Endodermal cell (in vitro differentiated cells): ENCODE measurements at regions not wholly inside any gene's neighbourhood (a gene's known extent, or its start where the extent isn't known, plus 50 kb on each side); places are given as distances from the start of the nearest gene placed in this dataset.

ENCODE experiments used
- DNase-seq: peaks from one replicate; pipeline ENCODE4 v3.0.0-alpha.2; 2017
- H3K27ac ChIP-seq: 2 replicates; pipeline ENCODE4 v1.5.1; 2013; ENCODE audit warnings: mild to moderate bottlenecking, low read depth, low read length, moderate library complexity
- H3K27me3 ChIP-seq: 2 replicates; pipeline ENCODE4 v1.6.1; 2013; ENCODE audit warnings: mild to moderate bottlenecking, low read length, moderate library complexity; ENCODE audit not compliant: insufficient read depth, control insufficient read depth, poor library complexity, severe bottlenecking
- H3K36me3 ChIP-seq: 2 replicates; pipeline ENCODE4 v1.7.0; 2013; ENCODE audit warnings: mild to moderate bottlenecking, low read length, moderate library complexity; ENCODE audit not compliant: control insufficient read depth, insufficient read depth
- H3K4me1 ChIP-seq: one replicate; pipeline ENCODE4 v1.7.0; 2013; ENCODE audit warnings: low read length; ENCODE audit not compliant: control insufficient read depth, insufficient read depth
- H3K4me3 ChIP-seq: 2 replicates; pipeline ENCODE4 v1.5.1; 2013; ENCODE audit warnings: mild to moderate bottlenecking, low read length, moderate library complexity
- H3K9ac ChIP-seq: 2 replicates; pipeline ENCODE4 v1.6.1; 2013; ENCODE audit warnings: mild to moderate bottlenecking, low read length, moderate library complexity; ENCODE audit not compliant: poor library complexity, severe bottlenecking; ENCODE audit errors: extremely low read depth
- H3K9me3 ChIP-seq: 2 replicates; pipeline ENCODE4 v1.6.1; 2013; ENCODE audit warnings: mild to moderate bottlenecking, low read length, moderate library complexity; ENCODE audit not compliant: control insufficient read depth
- H3K27ac Mint-ChIP-seq: 2 replicates; pipeline ENCODE4 v1.8.0; 2020; ENCODE audit warnings: mixed read lengths
- H3K27me3 Mint-ChIP-seq: 2 replicates; pipeline ENCODE4 v1.8.0; 2021; ENCODE audit warnings: mild to moderate bottlenecking, mixed read lengths; ENCODE audit not compliant: insufficient read depth
- H3K36me3 Mint-ChIP-seq: 2 replicates; pipeline ENCODE4 v1.8.0; 2020; ENCODE audit warnings: low read depth, mixed read lengths
- H3K4me1 Mint-ChIP-seq: 2 replicates; pipeline ENCODE4 v1.8.0; 2020; ENCODE audit warnings: mixed read lengths
- H3K4me3 Mint-ChIP-seq: 2 replicates; pipeline ENCODE4 v1.8.0; 2020; ENCODE audit warnings: mild to moderate bottlenecking, moderate library complexity, mixed read lengths
- H3K9me3 Mint-ChIP-seq: 2 replicates; pipeline ENCODE4 v1.8.0; 2020; ENCODE audit warnings: mild to moderate bottlenecking, mixed read lengths
- WGBS, 2 experiments: methylation state at CpG; one replicate each; pipeline versions ENCODE4 v1.1.5 to v1.1.7; 2013; ENCODE audit warnings: missing lambda C conversion rate in 2 of 2, mixed read lengths in 1 of 2; ENCODE audit not compliant: insufficient coverage in 1 of 2, insufficient read length in 1 of 2; 5-methylcytosine and 5-hydroxymethylcytosine counted together
- TF ChIP-seq, protein P1 (sequence below): fragments of 200-600 bp; sonication (generic); conservative IDR thresholded peaks from 2 replicates; pipeline ENCODE4 v1.5.0; 2021; ENCODE audit warnings: antibody characterized with exemption, mild to moderate bottlenecking

DNA sequence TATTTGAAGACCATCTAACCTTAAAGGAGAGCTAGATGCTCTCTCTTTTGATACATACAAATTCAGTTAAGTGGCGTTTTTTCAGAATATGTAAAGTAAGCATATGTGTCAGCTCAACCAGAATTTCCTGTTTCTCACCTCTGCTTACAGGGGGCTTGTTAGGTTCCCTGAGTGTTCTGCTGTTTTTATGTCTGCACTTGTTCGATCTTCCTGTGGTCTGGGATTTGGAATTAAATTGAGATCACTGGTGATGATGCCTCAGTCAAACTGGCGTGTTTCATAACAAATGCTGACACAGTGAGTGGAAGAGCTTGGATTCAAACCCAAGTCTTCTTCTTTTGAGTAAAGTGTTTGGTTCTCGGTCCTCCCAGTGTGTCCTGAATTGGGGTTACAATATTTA is 348.3 kb upstream of the AKR1E2 start:
- H3K27ac Mint-ChIP-seq: no peak overlapping the region
- H3K4me1 ChIP-seq: no peaks in the 10 kb centered on the region
- no peaks in the 10 kb centered on the region for H3K27me3 ChIP-seq
- H3K4me3 ChIP-seq: no peak overlapping the region
- peaks cover 22% of the 10 kb centered on the region for H3K4me1 Mint-ChIP-seq
- H3K27ac ChIP-seq: no peak overlapping the region
- no peaks in the 10 kb centered on the region for H3K36me3 ChIP-seq
- H3K9me3 Mint-ChIP-seq: no peaks in the 10 kb centered on the region
- WGBS, 2 experiments: 85 to 94% methylated on average over 2 to 3 of the region's 4 CpGs
- no peaks in the 10 kb centered on the region for H3K9me3 ChIP-seq
- DNase-seq: no peak
- H3K27me3 Mint-ChIP-seq: no peaks in the 10 kb centered on the region
- TF ChIP-seq, protein P1, sequence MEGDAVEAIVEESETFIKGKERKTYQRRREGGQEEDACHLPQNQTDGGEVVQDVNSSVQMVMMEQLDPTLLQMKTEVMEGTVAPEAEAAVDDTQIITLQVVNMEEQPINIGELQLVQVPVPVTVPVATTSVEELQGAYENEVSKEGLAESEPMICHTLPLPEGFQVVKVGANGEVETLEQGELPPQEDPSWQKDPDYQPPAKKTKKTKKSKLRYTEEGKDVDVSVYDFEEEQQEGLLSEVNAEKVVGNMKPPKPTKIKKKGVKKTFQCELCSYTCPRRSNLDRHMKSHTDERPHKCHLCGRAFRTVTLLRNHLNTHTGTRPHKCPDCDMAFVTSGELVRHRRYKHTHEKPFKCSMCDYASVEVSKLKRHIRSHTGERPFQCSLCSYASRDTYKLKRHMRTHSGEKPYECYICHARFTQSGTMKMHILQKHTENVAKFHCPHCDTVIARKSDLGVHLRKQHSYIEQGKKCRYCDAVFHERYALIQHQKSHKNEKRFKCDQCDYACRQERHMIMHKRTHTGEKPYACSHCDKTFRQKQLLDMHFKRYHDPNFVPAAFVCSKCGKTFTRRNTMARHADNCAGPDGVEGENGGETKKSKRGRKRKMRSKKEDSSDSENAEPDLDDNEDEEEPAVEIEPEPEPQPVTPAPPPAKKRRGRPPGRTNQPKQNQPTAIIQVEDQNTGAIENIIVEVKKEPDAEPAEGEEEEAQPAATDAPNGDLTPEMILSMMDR: no peak
- no peak overlapping the region for H3K4me3 Mint-ChIP-seq
- H3K9ac ChIP-seq: no peak overlapping the region
- no peaks in the 10 kb centered on the region for H3K36me3 Mint-ChIP-seq

DNA sequence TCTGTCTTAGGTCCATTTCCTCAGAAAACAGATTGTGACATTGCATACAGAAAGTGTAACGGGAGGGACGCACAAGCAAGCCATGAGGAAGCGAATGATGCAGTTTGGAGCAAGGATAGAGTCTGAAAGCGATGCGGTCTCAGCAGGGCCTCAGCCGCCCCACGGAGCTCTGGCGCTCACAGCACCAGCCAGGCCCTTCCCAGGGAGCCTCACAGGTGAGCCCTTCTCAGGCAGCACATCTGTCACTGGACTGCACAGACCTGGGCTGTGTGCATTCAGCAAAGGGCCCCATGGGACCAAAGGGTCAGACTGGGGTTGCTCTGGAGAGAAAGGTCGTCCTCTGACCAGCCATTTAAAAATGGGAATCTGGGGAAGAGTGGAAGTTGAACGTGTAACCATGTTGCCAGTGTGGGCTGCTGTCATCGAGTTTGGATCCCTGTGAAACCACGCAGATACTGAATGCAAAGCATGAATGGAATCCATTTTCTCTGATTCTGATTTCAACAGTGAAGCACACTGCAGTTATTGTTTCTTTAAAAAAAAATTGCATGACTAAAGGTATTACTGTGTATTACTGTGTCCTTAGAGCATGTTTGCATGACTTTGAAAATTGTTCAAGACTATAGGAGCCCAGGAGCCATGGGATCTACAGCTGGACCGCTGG is 350.0 kb upstream of the AKR1E2 start:
- Histone ChIP-seq H3K9ac (no peak overlapping the region), H3K4me1 (no peaks in the 10 kb centered on the region), H3K4me3 (no peak overlapping the region), H3K9me3 (no peaks in the 10 kb centered on the region), H3K27ac (no peak overlapping the region), H3K27me3 (no peaks in the 10 kb centered on the region), H3K36me3 (no peaks in the 10 kb centered on the region)
- peaks cover 17% of the 10 kb centered on the region for H3K4me1 Mint-ChIP-seq
- no peaks in the 10 kb centered on the region for H3K9me3 Mint-ChIP-seq
- 91 to 94% methylated on average over 10 to 13 of the region's 13 CpGs for WGBS, 2 experiments
- TF ChIP-seq, protein P1: no peak
- H3K27ac Mint-ChIP-seq: no peak overlapping the region
- no peaks in the 10 kb centered on the region for H3K27me3 Mint-ChIP-seq
- H3K4me3 Mint-ChIP-seq: no peak overlapping the region
- H3K36me3 Mint-ChIP-seq: no peaks in the 10 kb centered on the region
- DNase-seq: no peak

DNA sequence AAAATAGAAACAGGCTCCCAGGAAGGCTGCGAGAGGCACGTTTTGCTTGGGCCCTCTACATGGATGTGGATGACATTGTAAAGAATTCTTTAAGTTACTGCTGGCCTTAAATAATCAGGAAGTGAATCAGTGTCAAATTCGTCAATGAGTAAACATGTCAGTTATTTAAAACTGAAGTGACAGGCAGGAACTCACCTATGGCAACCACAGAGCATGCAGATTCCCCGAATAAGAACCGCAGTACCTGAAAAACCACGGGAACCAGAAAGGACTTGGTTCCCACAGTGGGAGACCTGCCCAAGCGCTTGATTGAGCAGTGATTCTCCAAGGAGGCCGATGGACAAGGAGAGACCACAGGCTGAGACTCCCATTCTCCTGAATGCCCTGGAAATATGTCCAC is 351.2 kb upstream of the AKR1E2 start:
- no peaks in the 10 kb centered on the region for H3K4me1 ChIP-seq
- H3K9ac ChIP-seq: no peak overlapping the region

More for the DNA sequence above, 351.2 kb upstream of the AKR1E2 start:
- Mint-ChIP-seq H3K4me3 (no peak overlapping the region), H3K36me3 (no peaks in the 10 kb centered on the region), H3K27ac (peak overlapping the region; percentile 44), H3K9me3 (no peaks in the 10 kb centered on the region), H3K4me1 (peaks cover 17% of the 10 kb centered on the region), H3K27me3 (no peaks in the 10 kb centered on the region)
- H3K36me3 ChIP-seq: no peaks in the 10 kb centered on the region
- peak; percentile 70 for DNase-seq
- no peaks in the 10 kb centered on the region for H3K9me3 ChIP-seq
- WGBS, 2 experiments: 80 to 85% methylated on average over 5 to 8 of the region's 8 CpGs
- H3K27me3 ChIP-seq: no peaks in the 10 kb centered on the region
- H3K4me3 ChIP-seq: no peak overlapping the region
- H3K27ac ChIP-seq: no peak overlapping the region
- TF ChIP-seq, protein P1: no peak
